Neutrophil (primary cell): ENCODE measurements at regions not wholly inside any gene's neighbourhood (a gene's known extent, or its start where the extent isn't known, plus 50 kb on each side); places are given as distances from the start of the nearest gene placed in this dataset.
"Not testable (repeated sequence)": the region's sequence is repeated elsewhere in the genome, so short reads cannot be mapped to it uniquely, and the experiment has no call there.

Source experiments
- H3K27ac ChIP-seq: fragments of 200-600 bp; sonication (generic); 2 replicates; pipeline ENCODE4 v1.5.1; 2016; ENCODE audit warnings: mild to moderate bottlenecking, moderate library complexity
- H3K27me3 ChIP-seq: fragments of 200-600 bp; sonication (generic); 2 replicates; pipeline ENCODE4 v1.6.0; 2016; ENCODE audit warnings: mild to moderate bottlenecking
- H3K36me3 ChIP-seq: fragments of 200-600 bp; sonication (generic); 2 replicates; pipeline ENCODE4 v1.5.1; 2017
- H3K4me1 ChIP-seq, 2 experiments: fragments of 200-600 bp in 1 of 2; sonication (generic) in 1 of 2; 1 replicate in 1 of 2; 2 replicates in 1 of 2; pipeline versions ENCODE4 v1.5.1 to v1.6.1; 2013 to 2016; ENCODE audit warnings: low read depth in 1 of 2, low read length in 1 of 2, mild to moderate bottlenecking in 1 of 2, moderate library complexity in 1 of 2; ENCODE audit not compliant: control insufficient read depth in 1 of 2, insufficient read depth in 1 of 2
- H3K4me3 ChIP-seq, 2 experiments: fragments of 200-600 bp in 1 of 2; sonication (generic) in 1 of 2; 1 replicate in 1 of 2; 2 replicates in 1 of 2; pipeline ENCODE4 v1.5.1; 2013 to 2016; ENCODE audit warnings: low read depth in 1 of 2, low read length in 1 of 2, mild to moderate bottlenecking in 1 of 2, moderate library complexity in 1 of 2
- H3K9me3 ChIP-seq: fragments of 200-600 bp; sonication (generic); 2 replicates; pipeline ENCODE4 v1.5.1; 2016
- CTCF ChIP-seq: fragments of 200-600 bp; sonication (generic); IDR thresholded peaks from 2 replicates; pipeline ENCODE4 v1.5.1; 2016; ENCODE audit warnings: antibody characterized with exemption

DNA sequence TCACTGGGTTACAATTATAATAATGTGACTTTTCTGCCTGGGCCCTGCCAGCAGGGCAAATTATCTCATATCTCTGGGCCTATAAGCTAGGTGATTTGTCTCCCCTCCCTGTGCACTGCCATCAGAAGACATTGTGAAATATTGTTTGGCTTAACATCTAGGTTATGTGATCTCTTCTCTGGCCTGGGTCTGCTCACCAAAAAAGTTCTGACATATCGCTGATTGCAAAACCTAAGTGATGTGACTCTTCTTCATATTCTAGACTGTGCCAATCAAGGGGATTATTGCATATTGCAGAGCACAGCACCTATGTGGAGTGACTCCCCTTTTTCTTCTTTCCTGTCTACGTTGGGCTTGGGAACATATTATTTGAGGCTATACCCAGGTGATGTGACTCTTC, 1123.1 kb upstream of the AMELY start:
- no peaks in the 10 kb centered on the region for H3K36me3 ChIP-seq
- H3K9me3 ChIP-seq: no peaks in the 10 kb centered on the region
- TF ChIP-seq CTCF: no peak
- H3K4me1 ChIP-seq: no peaks in the 10 kb centered on the region
- no peak overlapping the region for H3K4me3 ChIP-seq
- no peaks in the 10 kb centered on the region for H3K27me3 ChIP-seq
- H3K27ac ChIP-seq: no peak overlapping the region

GRCh38 chrY:8033200-8033599, 1121.6 kb upstream of the AMELY start:
- no peaks in the 10 kb centered on the region for H3K4me1 ChIP-seq
- no peaks in the 10 kb centered on the region for H3K9me3 ChIP-seq
- no peak overlapping the region for H3K27ac ChIP-seq
- no peak overlapping the region for H3K4me3 ChIP-seq
- TF ChIP-seq CTCF: no peak
- no peaks in the 10 kb centered on the region for H3K27me3 ChIP-seq
- H3K36me3 ChIP-seq: no peaks in the 10 kb centered on the region

DNA sequence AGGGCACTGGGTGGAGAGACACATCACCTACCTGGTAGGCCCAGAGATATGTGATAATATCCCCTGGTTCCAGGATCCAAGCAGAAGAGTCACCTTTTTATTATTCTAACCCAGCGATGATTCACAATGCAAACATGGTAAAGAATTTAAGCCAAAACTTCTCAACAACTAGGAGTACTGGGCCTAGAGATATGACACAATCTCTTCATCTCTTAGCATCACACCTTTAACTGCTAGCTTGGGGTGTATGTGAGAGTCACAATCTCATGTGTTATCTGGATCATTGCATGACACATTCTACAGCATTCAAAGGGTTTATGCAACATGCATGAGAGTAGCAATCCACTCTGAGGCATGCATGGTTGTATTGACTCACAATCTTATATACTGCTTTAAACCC, 1109.0 kb upstream of the AMELY start:
- Histone ChIP-seq H3K4me1 (no peaks in the 10 kb centered on the region), H3K27me3 (no peaks in the 10 kb centered on the region), H3K27ac (no peak overlapping the region), H3K36me3 (no peaks in the 10 kb centered on the region), H3K4me3 (no peak overlapping the region), H3K9me3 (no peaks in the 10 kb centered on the region)
- no peak for TF ChIP-seq CTCF

- Histone ChIP-seq H3K27ac (no peak overlapping the region), H3K4me3 (no peak overlapping the region), H3K27me3 (no peaks in the 10 kb centered on the region), H3K9me3 (no peaks in the 10 kb centered on the region), H3K36me3 (no peaks in the 10 kb centered on the region), H3K4me1 (peaks cover 0 to 16% of the 10 kb centered on the region in 2 experiments)
- TF ChIP-seq CTCF: no peak
Measured at GRCh38 chrY:8011515-8011914, 1100.0 kb upstream of the AMELY start.

DNA sequence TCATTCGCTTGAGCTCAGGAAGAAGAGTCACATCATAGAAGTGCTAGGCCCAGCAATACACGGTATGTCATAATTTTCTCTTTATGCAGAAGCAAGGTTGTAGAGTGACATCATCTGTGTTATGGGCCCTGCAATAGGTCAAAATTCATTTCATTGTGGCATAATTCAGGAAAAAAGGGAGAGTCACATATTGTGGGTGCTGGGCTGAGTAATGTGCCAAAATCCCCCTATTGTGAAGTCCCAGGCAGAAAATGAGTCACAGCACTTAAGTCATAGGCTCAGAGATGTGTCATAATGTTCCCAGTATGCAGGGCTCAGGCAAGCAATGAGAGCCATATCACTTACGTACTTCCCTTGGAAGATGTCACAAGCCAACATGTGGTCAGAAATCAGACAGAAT, 1092.6 kb upstream of the AMELY start:
- H3K4me3 ChIP-seq: no peak overlapping the region
- H3K4me1 ChIP-seq: peaks cover 0 to 21% of the 10 kb centered on the region in 2 experiments
- no peaks in the 10 kb centered on the region for H3K36me3 ChIP-seq
- no peaks in the 10 kb centered on the region for H3K27me3 ChIP-seq
- no peaks in the 10 kb centered on the region for H3K9me3 ChIP-seq
- no peak overlapping the region for H3K27ac ChIP-seq
- no peak for TF ChIP-seq CTCF

DNA sequence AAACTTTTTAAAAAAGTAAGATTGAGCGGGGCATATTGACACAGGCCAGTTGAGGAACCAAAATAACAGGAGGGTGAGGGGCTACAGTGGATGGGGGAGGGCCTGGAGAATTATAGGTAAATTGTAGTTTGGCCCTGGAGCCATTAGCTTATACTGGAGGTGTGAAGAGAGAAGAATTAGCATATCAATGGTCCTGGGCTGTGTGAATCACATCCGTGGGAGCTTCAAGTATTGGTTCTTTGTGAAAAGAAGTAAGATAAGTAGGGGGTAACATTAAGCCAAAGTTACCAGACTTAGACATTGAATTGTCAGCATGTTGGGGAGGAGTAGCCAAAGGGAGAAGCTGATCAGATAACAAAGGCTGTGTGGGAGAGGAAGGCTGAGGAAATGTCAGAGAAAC, 1085.2 kb upstream of the AMELY start:
- H3K9me3 ChIP-seq: no peaks in the 10 kb centered on the region
- no peaks in the 10 kb centered on the region for H3K4me1 ChIP-seq
- H3K4me3 ChIP-seq: no peak overlapping the region
- no peak for TF ChIP-seq CTCF
- no peaks in the 10 kb centered on the region for H3K27me3 ChIP-seq
- H3K36me3 ChIP-seq: no peaks in the 10 kb centered on the region
- no peak overlapping the region for H3K27ac ChIP-seq

- not testable (repeated sequence) for H3K4me1 ChIP-seq, H3K9me3 ChIP-seq, H3K27me3 ChIP-seq, H3K36me3 ChIP-seq, H3K27ac ChIP-seq, H3K4me3 ChIP-seq
Measured at GRCh38 chrY:7994781-7995180, 1083.2 kb upstream of the AMELY start.
